Fibroblast of the aortic adventitia (primary cell): ENCODE measurements at regions not wholly inside any gene's neighbourhood (a gene's known extent, or its start where the extent isn't known, plus 50 kb on each side); places are given as distances from the start of the nearest gene placed in this dataset.

Source experiments
- DNase-seq: peaks from one replicate; pipeline ENCODE4 v3.0.0-alpha.2; 2010; ENCODE audit warnings: low read depth
- H3K4me3 ChIP-seq: 2 replicates; pipeline ENCODE4 v1.5.1; 2011; ENCODE audit warnings: low read depth, mild to moderate bottlenecking, control low read depth, low read length, moderate library complexity
- CTCF ChIP-seq: IDR thresholded peaks from 2 replicates; pipeline ENCODE4 v1.5.1; 2011; ENCODE audit warnings: mild to moderate bottlenecking, low read length, control low read depth, inconsistent platforms; ENCODE audit not compliant: insufficient read depth

GRCh38 chr17:73742948-73743381, 98.7 kb upstream of the SDK2 start:
- DNase-seq: no peak
- H3K4me3 ChIP-seq: no peak overlapping the region
- no peak for TF ChIP-seq CTCF

GRCh38 chr17:73743518-73744201, 99.4 kb upstream of the SDK2 start:
- no peak for DNase-seq
- H3K4me3 ChIP-seq: no peak overlapping the region
- TF ChIP-seq CTCF: no peak

GRCh38 chr17:73744411-73744810, 100.2 kb upstream of the SDK2 start:
- TF ChIP-seq CTCF: no peak
- DNase-seq: no peak
- no peak overlapping the region for H3K4me3 ChIP-seq

GRCh38 chr17:73746314-73747073, 102.2 kb upstream of the SDK2 start:
- DNase-seq: no peak
- TF ChIP-seq CTCF: no peak
- no peak overlapping the region for H3K4me3 ChIP-seq

GRCh38 chr17:73747221-73748002, 103.2 kb upstream of the SDK2 start:
- no peak for TF ChIP-seq CTCF
- H3K4me3 ChIP-seq: no peak overlapping the region
- DNase-seq: no peak

- no peak overlapping the region for H3K4me3 ChIP-seq
- no peak for DNase-seq
- TF ChIP-seq CTCF: no peak
Observed at GRCh38 chr17:73748508-73748907, 104.3 kb upstream of the SDK2 start.
